ENCODE measurements at regions not wholly inside any gene's neighbourhood (a gene's known extent, or its start where the extent isn't known, plus 50 kb on each side); places are given as distances from the start of the nearest gene placed in this dataset.

GRCh38 chr4:152106781-152107321 is 346.0 kb upstream of the GATB start:
- Mint-ChIP-seq H3K4me1 (ENCODE audit: insufficient read depth, unreplicated experiment) (peaks cover 25% of the 10 kb centered on the region), H3K27ac (ENCODE audit: low read depth, unreplicated experiment) (peak overlapping the region; percentile 80)

GRCh38 chr4:152106113-152106763 is 345.4 kb upstream of the GATB start:
- H3K4me3 Mint-ChIP-seq (ENCODE audit: unreplicated experiment) = peak overlapping the region; percentile 28
- BruUV-seq (replicated peaks) = no TSS peak
- TF ChIP-seq, protein P1, sequence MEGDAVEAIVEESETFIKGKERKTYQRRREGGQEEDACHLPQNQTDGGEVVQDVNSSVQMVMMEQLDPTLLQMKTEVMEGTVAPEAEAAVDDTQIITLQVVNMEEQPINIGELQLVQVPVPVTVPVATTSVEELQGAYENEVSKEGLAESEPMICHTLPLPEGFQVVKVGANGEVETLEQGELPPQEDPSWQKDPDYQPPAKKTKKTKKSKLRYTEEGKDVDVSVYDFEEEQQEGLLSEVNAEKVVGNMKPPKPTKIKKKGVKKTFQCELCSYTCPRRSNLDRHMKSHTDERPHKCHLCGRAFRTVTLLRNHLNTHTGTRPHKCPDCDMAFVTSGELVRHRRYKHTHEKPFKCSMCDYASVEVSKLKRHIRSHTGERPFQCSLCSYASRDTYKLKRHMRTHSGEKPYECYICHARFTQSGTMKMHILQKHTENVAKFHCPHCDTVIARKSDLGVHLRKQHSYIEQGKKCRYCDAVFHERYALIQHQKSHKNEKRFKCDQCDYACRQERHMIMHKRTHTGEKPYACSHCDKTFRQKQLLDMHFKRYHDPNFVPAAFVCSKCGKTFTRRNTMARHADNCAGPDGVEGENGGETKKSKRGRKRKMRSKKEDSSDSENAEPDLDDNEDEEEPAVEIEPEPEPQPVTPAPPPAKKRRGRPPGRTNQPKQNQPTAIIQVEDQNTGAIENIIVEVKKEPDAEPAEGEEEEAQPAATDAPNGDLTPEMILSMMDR (IDR thresholded peaks at IDR 0.05; ENCODE audit: unreplicated experiment) = no peak
- POLR2A ChIA-PET = interaction anchor here (0.6 to 1.2 kb wide), 9 partner anchors 10 to 346 kb away, joined by 3 to 5 read pairs (median 3); no protein-coding TSS in a partner anchor
- peaks cover 25% of the 10 kb centered on the region for H3K4me1 Mint-ChIP-seq (ENCODE audit: insufficient read depth, unreplicated experiment)
- DNase-seq (ENCODE audit: unreplicated experiment) = peak; percentile 93
- H3K27ac Mint-ChIP-seq (ENCODE audit: low read depth, unreplicated experiment) = peak overlapping the region; percentile 80
- intact Hi-C loops (cut with micrococcal nuclease) = loop anchor here (2.0 kb wide), 1 partner anchor 159 kb away; no protein-coding TSS in a partner anchor
- no peaks in the 10 kb centered on the region for H3K27me3 Mint-ChIP-seq (ENCODE audit: insufficient read depth, unreplicated experiment)
- no peaks in the 10 kb centered on the region for H3K9me3 Mint-ChIP-seq (ENCODE audit: unreplicated experiment)
- no peaks in the 10 kb centered on the region for H3K36me3 Mint-ChIP-seq (ENCODE audit: insufficient read depth, unreplicated experiment)
- CTCF ChIA-PET = interaction anchor here (0.6 kb wide), 3 partner anchors 90 to 422 kb away, joined by 3 to 4 read pairs (median 3); no protein-coding TSS in a partner anchor

More at GRCh38 chr4:152106781-152107321, 346.0 kb upstream of the GATB start:
- intact Hi-C loops (cut with micrococcal nuclease) = loop anchor here (2.0 kb wide), 1 partner anchor 158 kb away; no protein-coding TSS in a partner anchor
- no TSS peak for BruUV-seq (replicated peaks)
- DNase-seq (ENCODE audit: unreplicated experiment) = peak; percentile 22
- TF ChIP-seq, protein P1 (IDR thresholded peaks at IDR 0.05; ENCODE audit: unreplicated experiment) = no peak
- H3K4me3 Mint-ChIP-seq (ENCODE audit: unreplicated experiment) = peak overlapping the region; percentile 28
- H3K9me3 Mint-ChIP-seq (ENCODE audit: unreplicated experiment) = no peaks in the 10 kb centered on the region
- no peaks in the 10 kb centered on the region for H3K27me3 Mint-ChIP-seq (ENCODE audit: insufficient read depth, unreplicated experiment)
- CTCF ChIA-PET = no interaction called here
- no peaks in the 10 kb centered on the region for H3K36me3 Mint-ChIP-seq (ENCODE audit: insufficient read depth, unreplicated experiment)
- POLR2A ChIA-PET = interaction anchor here (0.6 to 1.2 kb wide), 4 partner anchors 89 to 347 kb away, joined by 3 to 4 read pairs (median 3); no protein-coding TSS in a partner anchor

DNA sequence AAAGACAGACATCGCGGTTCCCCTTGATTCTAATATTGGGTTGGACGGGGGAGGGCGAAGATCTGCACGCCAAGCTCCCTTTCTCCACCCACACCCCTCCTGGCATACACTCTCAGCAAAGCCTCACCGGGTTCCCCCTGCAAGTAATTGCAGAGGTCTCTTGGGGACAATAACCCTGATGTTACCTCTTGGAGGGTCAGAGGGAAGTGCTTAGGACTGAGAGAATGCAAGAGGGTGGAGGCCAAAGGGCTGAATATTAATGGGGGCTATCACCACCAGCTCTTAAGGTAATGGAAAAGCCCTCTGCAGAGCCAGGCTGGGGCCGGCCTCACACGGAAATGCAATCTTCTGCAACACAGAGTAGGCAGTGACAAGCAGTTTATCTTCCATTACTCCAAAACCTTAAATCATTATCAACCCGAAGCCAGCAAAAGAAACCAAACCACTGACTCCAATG is 344.1 kb upstream of the GATB start:
- no peak overlapping the region for H3K4me3 Mint-ChIP-seq (ENCODE audit: unreplicated experiment)
- H3K9me3 Mint-ChIP-seq (ENCODE audit: unreplicated experiment) = no peaks in the 10 kb centered on the region
- POLR2A ChIA-PET = no interaction called here
- intact Hi-C loops (cut with micrococcal nuclease) = no loop called here
- no peaks in the 10 kb centered on the region for H3K36me3 Mint-ChIP-seq (ENCODE audit: insufficient read depth, unreplicated experiment)
- CTCF ChIA-PET = interaction anchor here (0.7 kb wide), 1 partner anchor 41 kb away, joined by 3 read pairs; no protein-coding TSS in a partner anchor
- peaks cover 35% of the 10 kb centered on the region for H3K4me1 Mint-ChIP-seq (ENCODE audit: insufficient read depth, unreplicated experiment)
- H3K27me3 Mint-ChIP-seq (ENCODE audit: insufficient read depth, unreplicated experiment) = no peaks in the 10 kb centered on the region
- no TSS peak for BruUV-seq (replicated peaks)
- TF ChIP-seq, protein P1 (IDR thresholded peaks at IDR 0.05; ENCODE audit: unreplicated experiment) = no peak
- no peak overlapping the region for H3K27ac Mint-ChIP-seq (ENCODE audit: low read depth, unreplicated experiment)
- DNase-seq (ENCODE audit: unreplicated experiment) = no peak

DNA sequence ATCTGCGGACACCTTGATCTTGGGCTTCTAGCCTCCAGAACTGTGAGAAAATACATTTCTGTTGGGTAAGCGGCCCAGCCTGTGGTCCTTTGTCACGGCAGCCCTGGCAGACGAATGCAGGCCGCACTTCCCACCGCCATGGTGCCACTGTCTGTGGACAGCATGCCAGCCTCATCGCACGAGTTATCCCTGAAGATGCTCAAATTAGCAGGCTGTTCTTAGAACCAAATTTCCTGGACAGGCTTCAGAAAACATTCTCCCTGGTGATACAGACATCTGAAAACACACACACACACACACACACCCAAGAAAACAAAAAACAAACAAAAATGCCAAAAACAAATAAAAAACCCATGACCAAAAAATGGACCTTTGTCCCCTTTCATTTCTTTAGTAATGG is 343.5 kb upstream of the GATB start:
- no peaks in the 10 kb centered on the region for H3K9me3 Mint-ChIP-seq (ENCODE audit: unreplicated experiment)
- CTCF ChIA-PET = interaction anchor here (0.7 kb wide), 1 partner anchor 41 kb away, joined by 3 read pairs; no protein-coding TSS in a partner anchor
- POLR2A ChIA-PET = no interaction called here
- no peak overlapping the region for H3K27ac Mint-ChIP-seq (ENCODE audit: low read depth, unreplicated experiment)
- H3K4me1 Mint-ChIP-seq (ENCODE audit: insufficient read depth, unreplicated experiment) = peaks cover 35% of the 10 kb centered on the region
- no peaks in the 10 kb centered on the region for H3K36me3 Mint-ChIP-seq (ENCODE audit: insufficient read depth, unreplicated experiment)
- no peak overlapping the region for H3K4me3 Mint-ChIP-seq (ENCODE audit: unreplicated experiment)
- DNase-seq (ENCODE audit: unreplicated experiment) = no peak
- TF ChIP-seq, protein P1 (IDR thresholded peaks at IDR 0.05; ENCODE audit: unreplicated experiment) = no peak
- no TSS peak for BruUV-seq (replicated peaks)
- no peaks in the 10 kb centered on the region for H3K27me3 Mint-ChIP-seq (ENCODE audit: insufficient read depth, unreplicated experiment)
- intact Hi-C loops (cut with micrococcal nuclease) = no loop called here

Data from MCF 10A (cell line).